ENCODE measurements at regions not wholly inside any gene's neighbourhood (a gene's known extent, or its start where the extent isn't known, plus 50 kb on each side); places are given as distances from the start of the nearest gene placed in this dataset.
"Not testable (repeated sequence)": the region's sequence is repeated elsewhere in the genome, so short reads cannot be mapped to it uniquely, and the experiment has no call there.

DNA sequence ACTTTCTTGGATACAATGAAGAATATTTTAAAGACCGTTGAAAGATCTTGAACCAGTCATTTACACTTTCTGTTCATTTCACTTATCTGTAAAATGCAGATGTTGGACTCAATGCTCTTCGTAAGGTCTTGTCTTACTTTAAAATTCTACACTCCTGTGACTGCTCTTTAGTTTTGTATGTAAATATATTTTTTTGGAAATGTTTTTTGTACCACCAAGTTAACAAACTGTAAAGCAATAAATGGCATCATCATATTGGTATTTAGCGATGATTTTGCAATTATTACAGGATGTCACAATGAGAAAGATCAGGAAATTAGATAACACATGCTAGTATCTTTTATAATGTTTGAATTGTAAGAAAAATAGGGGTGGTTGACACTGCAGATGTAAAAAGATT, 80.8 kb upstream of the GNAQ start:
- H3K4me3 ChIP-seq, result no peak overlapping the region
- no peaks in the 10 kb centered on the region for H3K36me3 ChIP-seq (replicated peaks in 1 of 2)
- TF ChIP-seq, protein P1, sequence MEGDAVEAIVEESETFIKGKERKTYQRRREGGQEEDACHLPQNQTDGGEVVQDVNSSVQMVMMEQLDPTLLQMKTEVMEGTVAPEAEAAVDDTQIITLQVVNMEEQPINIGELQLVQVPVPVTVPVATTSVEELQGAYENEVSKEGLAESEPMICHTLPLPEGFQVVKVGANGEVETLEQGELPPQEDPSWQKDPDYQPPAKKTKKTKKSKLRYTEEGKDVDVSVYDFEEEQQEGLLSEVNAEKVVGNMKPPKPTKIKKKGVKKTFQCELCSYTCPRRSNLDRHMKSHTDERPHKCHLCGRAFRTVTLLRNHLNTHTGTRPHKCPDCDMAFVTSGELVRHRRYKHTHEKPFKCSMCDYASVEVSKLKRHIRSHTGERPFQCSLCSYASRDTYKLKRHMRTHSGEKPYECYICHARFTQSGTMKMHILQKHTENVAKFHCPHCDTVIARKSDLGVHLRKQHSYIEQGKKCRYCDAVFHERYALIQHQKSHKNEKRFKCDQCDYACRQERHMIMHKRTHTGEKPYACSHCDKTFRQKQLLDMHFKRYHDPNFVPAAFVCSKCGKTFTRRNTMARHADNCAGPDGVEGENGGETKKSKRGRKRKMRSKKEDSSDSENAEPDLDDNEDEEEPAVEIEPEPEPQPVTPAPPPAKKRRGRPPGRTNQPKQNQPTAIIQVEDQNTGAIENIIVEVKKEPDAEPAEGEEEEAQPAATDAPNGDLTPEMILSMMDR (IDR thresholded peaks at IDR 0.05), result no peak
- TF ChIP-seq POLR2A (IDR thresholded peaks at IDR 0.05), result no peak
- no peak for DNase-seq
- intact Hi-C loops (cut with DNase I), result no loop called here
- H3K4me1 ChIP-seq (replicated peaks in 1 of 2), result no peaks in the 10 kb centered on the region
- peaks cover 5% of the 10 kb centered on the region for H3K27me3 ChIP-seq
- no peak overlapping the region for H3K27ac ChIP-seq
- 82 to 87% (median 83%) methylated on average over 3 of the region's 3 CpGs for WGBS, 4 donors
- no peaks in the 10 kb centered on the region for H3K9me3 ChIP-seq (replicated peaks in 1 of 3)

DNA sequence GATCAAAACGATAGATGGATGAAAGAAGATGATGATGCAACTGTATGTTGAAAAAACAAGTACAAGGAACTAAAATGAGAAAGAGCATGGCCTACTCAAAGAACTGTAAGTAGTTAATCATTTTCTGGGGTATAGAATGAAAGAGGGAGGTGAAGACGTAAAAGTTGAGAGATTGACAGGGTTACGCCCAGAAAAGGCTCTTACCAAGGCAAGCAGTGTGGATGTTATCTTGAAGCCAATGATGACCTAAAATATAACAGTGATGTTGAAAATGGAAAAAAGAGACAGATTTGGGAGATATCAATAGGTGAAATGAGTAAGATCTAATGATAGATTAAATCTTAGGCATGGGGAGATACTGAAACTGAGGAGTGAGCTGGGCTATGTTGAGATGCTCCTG, 80.4 kb upstream of the GNAQ start:
- H3K4me1 ChIP-seq (replicated peaks in 1 of 2), result no peaks in the 10 kb centered on the region
- no peak for DNase-seq
- no peaks in the 10 kb centered on the region for H3K36me3 ChIP-seq (replicated peaks in 1 of 2)
- TF ChIP-seq, protein P1 (IDR thresholded peaks at IDR 0.05), result no peak
- TF ChIP-seq POLR2A (IDR thresholded peaks at IDR 0.05), result no peak
- H3K9me3 ChIP-seq (replicated peaks in 1 of 3), result no peaks in the 10 kb centered on the region
- intact Hi-C loops (cut with DNase I), result no loop called here
- H3K27me3 ChIP-seq, result peaks cover 5% of the 10 kb centered on the region
- H3K27ac ChIP-seq, result no peak overlapping the region
- H3K4me3 ChIP-seq, result no peak overlapping the region
- 80 to 90% (median 85%) methylated on average over 3 of the region's 3 CpGs for WGBS, 4 donors

DNA sequence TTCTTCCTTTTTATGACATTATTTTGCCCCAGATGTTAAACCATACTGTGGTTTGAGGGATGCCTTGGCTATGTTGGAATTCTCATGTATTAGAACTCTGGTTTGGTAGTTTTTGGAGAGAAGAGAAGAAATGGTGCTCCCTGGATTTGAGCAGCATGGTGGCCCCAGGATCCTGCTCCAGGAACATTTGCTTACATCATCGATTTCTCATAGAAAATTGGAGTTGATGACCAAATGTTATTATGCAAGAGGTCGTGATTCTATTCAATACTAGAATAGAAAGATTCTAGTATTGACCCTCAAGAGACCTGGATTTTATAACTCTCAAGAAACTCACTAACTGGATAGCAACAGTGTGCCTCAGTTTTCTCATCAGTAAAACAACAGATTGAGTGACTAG, 77.5 kb upstream of the GNAQ start:
- intact Hi-C loops (cut with DNase I), result no loop called here
- TF ChIP-seq POLR2A (IDR thresholded peaks at IDR 0.05), result no peak
- TF ChIP-seq, protein P1 (IDR thresholded peaks at IDR 0.05), result no peak
- 59 to 85% (median 74%) methylated on average over 2 of the region's 2 CpGs for WGBS, 4 donors

DNA sequence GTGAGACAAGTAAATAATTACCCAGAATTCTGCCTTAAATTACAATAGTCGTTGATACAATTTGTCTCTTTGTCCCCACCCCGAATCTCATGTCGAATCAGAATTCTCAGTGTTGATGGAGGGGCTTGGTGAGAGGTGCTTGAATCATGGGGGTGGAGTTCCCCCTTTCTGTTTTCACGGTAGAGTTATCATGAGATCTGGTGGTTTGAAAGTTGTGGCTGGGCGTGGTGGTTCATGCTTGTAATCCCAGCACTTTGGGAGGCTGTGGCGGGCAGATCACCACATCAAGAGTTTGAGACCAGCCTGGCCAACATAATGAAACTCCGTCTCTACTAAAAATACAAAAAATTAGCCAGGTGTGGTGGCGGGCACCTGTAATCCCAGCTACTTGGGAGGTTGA, 75.0 kb upstream of the GNAQ start:
- H3K27ac ChIP-seq; H3K36me3 ChIP-seq (replicated peaks in 1 of 2); H3K4me1 ChIP-seq (replicated peaks in 1 of 2); H3K9me3 ChIP-seq (replicated peaks in 1 of 3); DNase-seq; intact Hi-C loops (cut with DNase I); H3K27me3 ChIP-seq; H3K4me3 ChIP-seq: not testable (repeated sequence)
- 79 to 92% (median 81%) methylated on average over 8 of the region's 8 CpGs for WGBS, 4 donors

More for the DNA sequence above, 77.5 kb upstream of the GNAQ start:
- DNase-seq, result no peak
- Histone ChIP-seq H3K27me3 (peaks cover 5% of the 10 kb centered on the region), H3K4me3 (no peak overlapping the region), H3K4me1 (replicated peaks in 1 of 2) (no peaks in the 10 kb centered on the region), H3K36me3 (replicated peaks in 1 of 2) (no peaks in the 10 kb centered on the region), H3K27ac (no peak overlapping the region), H3K9me3 (replicated peaks in 1 of 3) (no peaks in the 10 kb centered on the region)

DNA sequence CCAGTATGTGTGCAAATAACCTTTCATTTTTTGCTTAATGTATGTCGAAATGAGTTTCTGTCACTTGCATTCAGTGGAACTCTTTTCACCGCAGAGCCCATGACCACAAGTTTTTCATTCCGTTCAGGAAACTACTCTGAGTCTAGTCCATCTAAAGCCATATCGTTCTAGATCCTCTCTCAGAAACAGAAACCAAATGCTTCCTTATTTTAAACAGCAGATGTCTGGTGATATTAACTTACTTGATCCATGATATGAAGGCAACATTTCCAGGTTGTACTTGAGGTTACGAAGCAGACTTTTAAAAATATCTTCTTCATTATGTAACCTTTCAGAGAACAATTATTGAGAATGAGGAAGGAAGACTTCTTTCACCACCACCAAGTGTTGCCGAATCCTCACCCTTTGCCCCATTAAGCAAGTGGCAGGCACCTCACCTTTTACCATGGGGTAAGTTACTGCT, 72.4 kb upstream of the GNAQ start:
- peak overlapping the region in 1 of 5 donors; percentile 74 for H3K27ac ChIP-seq
- intact Hi-C loops (cut with DNase I), result no loop called here
- no peaks in the 10 kb centered on the region for H3K36me3 ChIP-seq (replicated peaks in 1 of 2)
- 57 to 75% (median 69%) methylated on average over 6 of the region's 6 CpGs for WGBS, 4 donors
- peak in 1 of 7 donors; percentile 26 for DNase-seq
- TF ChIP-seq, protein P1 (IDR thresholded peaks at IDR 0.05), result no peak
- TF ChIP-seq POLR2A (IDR thresholded peaks at IDR 0.05), result no peak
- H3K27me3 ChIP-seq, result no peaks in the 10 kb centered on the region
- no peak overlapping the region for H3K4me3 ChIP-seq
- no peaks in the 10 kb centered on the region for H3K9me3 ChIP-seq (replicated peaks in 1 of 3)
- H3K4me1 ChIP-seq (replicated peaks in 1 of 2), result no peaks in the 10 kb centered on the region

All from adrenal gland (tissue), 9 donors.